ENCODE measurements at regions not wholly inside any gene's neighbourhood (a gene's known extent, or its start where the extent isn't known, plus 50 kb on each side); places are given as distances from the start of the nearest gene placed in this dataset.

DNA sequence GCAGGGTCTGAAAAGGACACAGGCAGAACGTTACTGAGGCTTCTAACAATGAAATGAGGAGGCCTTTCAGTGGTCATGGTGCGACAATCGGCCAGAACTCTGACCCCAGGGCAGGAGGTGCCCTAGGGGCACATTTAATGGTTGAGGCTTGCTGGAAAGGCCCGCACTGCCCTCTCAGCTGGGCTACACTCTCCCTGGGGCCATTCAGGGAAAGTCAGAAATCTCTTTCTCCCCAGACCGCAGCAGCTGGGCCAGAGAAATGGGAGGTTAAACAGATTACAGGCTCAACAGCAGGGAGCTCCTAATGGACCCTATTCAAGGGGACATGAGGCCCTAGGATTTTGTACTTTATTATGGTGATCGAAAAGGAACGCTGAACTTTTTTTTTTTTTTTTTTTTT lies 85.6 kb upstream of the FGFR2 start:
- intact Hi-C loops (cut with micrococcal nuclease) (no loop called here), dilution Hi-C loops (cut with MboI; ENCODE audit: extremely low pct_ligation_motif_present, low sequenced_read_pairs) (no loop called here)
- no peak for FAIRE-seq
- no peaks in the 10 kb centered on the region for H3K4me1 ChIP-seq (ENCODE audit: control insufficient read depth, extremely low read depth, insufficient read depth, low read length)
- no peaks in the 10 kb centered on the region for H4K20me1 ChIP-seq (replicated peaks; ENCODE audit: control insufficient read depth, extremely low read depth, insufficient read depth, low read length)
- DNase-seq (ENCODE audit: low read depth, low spot score) = no peak
- no peak overlapping the region for H3K4me3 ChIP-seq (replicated peaks in 1 of 3; ENCODE audit: insufficient read depth in 1 of 3, low read depth in 1 of 3, low read length in 3 of 3)
- POLR2A ChIA-PET = no interaction called here
- no peak overlapping the region for H3K9ac ChIP-seq (replicated peaks; ENCODE audit: extremely low read depth, insufficient read depth, low read length)
- no peaks in the 10 kb centered on the region for H3K27me3 ChIP-seq (ENCODE audit: control insufficient read depth in 2 of 2, insufficient read depth in 2 of 2, low read length in 2 of 2)
- TF ChIP-seq GATA2 (IDR thresholded peaks at IDR 0.05; ENCODE audit: insufficient read depth, insufficient read length, low read depth, low read length) = no peak
- no peak for TF ChIP-seq MYC (IDR thresholded peaks at IDR 0.05; ENCODE audit: low read depth, low read length)
- no peak for TF ChIP-seq POLR2A (IDR thresholded peaks at IDR 0.05; ENCODE audit: low read depth, low read length)
- TF ChIP-seq, protein P1, sequence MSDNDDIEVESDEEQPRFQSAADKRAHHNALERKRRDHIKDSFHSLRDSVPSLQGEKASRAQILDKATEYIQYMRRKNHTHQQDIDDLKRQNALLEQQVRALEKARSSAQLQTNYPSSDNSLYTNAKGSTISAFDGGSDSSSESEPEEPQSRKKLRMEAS (IDR thresholded peaks at IDR 0.05; ENCODE audit: insufficient read depth, insufficient read length) = no peak
- TF ChIP-seq POLR2AphosphoS5 (IDR thresholded peaks at IDR 0.05; ENCODE audit: insufficient read depth, low read depth, low read length) = no peak
- no peak for TF ChIP-seq JUN (IDR thresholded peaks at IDR 0.05; ENCODE audit: borderline replicate concordance, insufficient read depth, insufficient read length, low read depth)
- TF ChIP-seq EZH2 (IDR thresholded peaks at IDR 0.05; ENCODE audit: borderline replicate concordance, low read depth, low read length, severe bottlenecking) = no peak
- no peak overlapping the region for H3K27ac ChIP-seq (ENCODE audit: insufficient read depth, low read depth, low read length)
- H3K9me1 ChIP-seq (replicated peaks; ENCODE audit: control insufficient read depth, extremely low read depth, insufficient read depth, low read length) = no peaks in the 10 kb centered on the region
- no peak overlapping the region for H3K4me2 ChIP-seq (ENCODE audit: insufficient read depth, low read length)
- H2AFZ ChIP-seq (ENCODE audit: low read depth, low read length) = no peak overlapping the region
- CTCF ChIA-PET = no interaction called here
- H3K36me3 ChIP-seq (ENCODE audit: control insufficient read depth in 2 of 2, extremely low read depth in 1 of 2, insufficient read depth in 2 of 2, low read length in 2 of 2) = no peaks in the 10 kb centered on the region
- no peaks in the 10 kb centered on the region for H3K79me2 ChIP-seq (ENCODE audit: control insufficient read depth, insufficient read depth, low read length)
- no peaks in the 10 kb centered on the region for H3K9me3 ChIP-seq (replicated peaks; ENCODE audit: control insufficient read depth, insufficient read depth, low read length)
- no TSS peak for BruUV-seq (replicated peaks)

DNA sequence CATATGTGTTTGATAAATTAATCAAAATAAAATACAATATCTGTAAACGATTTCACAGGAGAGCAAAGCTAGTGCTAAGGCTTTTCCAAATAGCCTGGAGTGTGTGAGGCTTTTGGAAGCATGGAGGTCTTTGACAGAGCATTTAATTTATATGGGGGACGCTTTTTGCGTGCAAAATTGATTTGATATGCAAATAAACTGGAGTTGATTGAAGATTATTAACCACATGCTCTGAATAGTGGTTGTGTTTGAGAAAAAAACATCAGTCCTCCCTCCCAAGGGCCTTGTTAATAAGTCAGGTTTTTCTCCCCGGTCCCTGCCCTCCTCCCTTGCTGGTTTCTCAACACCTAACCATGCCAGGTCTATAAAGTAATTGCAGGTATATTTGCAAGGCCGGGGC lies 85.1 kb upstream of the FGFR2 start:
- dilution Hi-C loops (cut with MboI; ENCODE audit: extremely low pct_ligation_motif_present, low sequenced_read_pairs) = no loop called here
- TF ChIP-seq EZH2 (IDR thresholded peaks at IDR 0.05; ENCODE audit: borderline replicate concordance, low read depth, low read length, severe bottlenecking) (no peak), MYC (IDR thresholded peaks at IDR 0.05; ENCODE audit: low read depth, low read length) (no peak), POLR2A (IDR thresholded peaks at IDR 0.05; ENCODE audit: low read depth, low read length) (no peak)
- no peak overlapping the region for H2AFZ ChIP-seq (ENCODE audit: low read depth, low read length)
- no peaks in the 10 kb centered on the region for H3K9me1 ChIP-seq (replicated peaks; ENCODE audit: control insufficient read depth, extremely low read depth, insufficient read depth, low read length)
- no peaks in the 10 kb centered on the region for H4K20me1 ChIP-seq (replicated peaks; ENCODE audit: control insufficient read depth, extremely low read depth, insufficient read depth, low read length)
- no peak overlapping the region for H3K4me2 ChIP-seq (ENCODE audit: insufficient read depth, low read length)
- POLR2A ChIA-PET = no interaction called here
- FAIRE-seq (no peak), DNase-seq (ENCODE audit: low read depth, low spot score) (no peak)
- no peaks in the 10 kb centered on the region for H3K4me1 ChIP-seq (ENCODE audit: control insufficient read depth, extremely low read depth, insufficient read depth, low read length)
- H3K27ac ChIP-seq (ENCODE audit: insufficient read depth, low read depth, low read length) = no peak overlapping the region
- H3K9me3 ChIP-seq (replicated peaks; ENCODE audit: control insufficient read depth, insufficient read depth, low read length) = no peaks in the 10 kb centered on the region
- intact Hi-C loops (cut with micrococcal nuclease) = no loop called here
- CTCF ChIA-PET = no interaction called here
- no peaks in the 10 kb centered on the region for H3K27me3 ChIP-seq (ENCODE audit: control insufficient read depth in 2 of 2, insufficient read depth in 2 of 2, low read length in 2 of 2)
- H3K36me3 ChIP-seq (ENCODE audit: control insufficient read depth in 2 of 2, extremely low read depth in 1 of 2, insufficient read depth in 2 of 2, low read length in 2 of 2) = no peaks in the 10 kb centered on the region
- no peak overlapping the region for H3K4me3 ChIP-seq (replicated peaks in 1 of 3; ENCODE audit: insufficient read depth in 1 of 3, low read depth in 1 of 3, low read length in 3 of 3)
- no peak overlapping the region for H3K9ac ChIP-seq (replicated peaks; ENCODE audit: extremely low read depth, insufficient read depth, low read length)
- BruUV-seq (replicated peaks) = no TSS peak
- no peaks in the 10 kb centered on the region for H3K79me2 ChIP-seq (ENCODE audit: control insufficient read depth, insufficient read depth, low read length)
